OCI-LY1 (cell line): ENCODE measurements at regions not wholly inside any gene's neighbourhood (a gene's known extent, or its start where the extent isn't known, plus 50 kb on each side); places are given as distances from the start of the nearest gene placed in this dataset.

Experiments used
- CTCF ChIP-seq: fragments of 200-600 bp; sonication (generic), shearing (Covaris generic); IDR thresholded peaks from 2 replicates; pipeline ENCODE4 v1.5.1; 2017; ENCODE audit warnings: mild to moderate bottlenecking, antibody characterized with exemption, low read length, moderate library complexity, mixed read lengths
- EZH2 ChIP-seq: fragments of 200-600 bp; sonication (generic), shearing (Covaris generic); IDR thresholded peaks from 2 replicates; pipeline ENCODE4 v1.8.0; 2017; ENCODE audit warnings: borderline replicate concordance, mixed run types, mild to moderate bottlenecking, antibody characterized with exemption, low read length, moderate library complexity, mixed read lengths

GRCh38 chr4:129968366-129968765 is 872.4 kb downstream of the C4orf33 start:
- no peak for TF ChIP-seq CTCF
- no peak for TF ChIP-seq EZH2
